HEK293T (cell line): ENCODE measurements at regions not wholly inside any gene's neighbourhood (a gene's known extent, or its start where the extent isn't known, plus 50 kb on each side); places are given as distances from the start of the nearest gene placed in this dataset.

Experiments
- BHLHE40 ChIP-seq: fragments of 450-650 bp; IDR thresholded peaks from 2 replicates; pipeline ENCODE4 v1.6.1; 2016; ENCODE audit warnings: mild to moderate bottlenecking, moderate library complexity, borderline replicate concordance
- CTBP1 ChIP-seq: fragments of 450-650 bp; IDR thresholded peaks from 2 replicates; pipeline ENCODE4 v1.6.1; 2016; ENCODE audit warnings: borderline replicate concordance
- ELF4 ChIP-seq: fragments of 450-650 bp; IDR thresholded peaks from 2 replicates; pipeline ENCODE4 v1.6.1; 2017; ENCODE audit warnings: antibody characterized with exemption
- FOXA1 ChIP-seq: fragments of 450-650 bp; IDR thresholded peaks from 2 replicates; pipeline ENCODE4 v1.6.1; 2016; ENCODE audit warnings: mild to moderate bottlenecking
- TARDBP ChIP-seq: fragments of 450-650 bp; IDR thresholded peaks from 2 replicates; pipeline ENCODE4 v1.6.1; 2016

- TF ChIP-seq BHLHE40 (no peak), FOXA1 (no peak), ELF4 (no peak), TARDBP (no peak), CTBP1 (no peak)
Measured at GRCh38 chr2:152864601-152865149, 146.3 kb downstream of the ARL6IP6 start.
